NAMALWA (cell line): ENCODE measurements at regions not wholly inside any gene's neighbourhood (a gene's known extent, or its start where the extent isn't known, plus 50 kb on each side); places are given as distances from the start of the nearest gene placed in this dataset.

Experiments
- DNase-seq: peaks from one replicate; pipeline ENCODE4 v3.0.0-alpha.2; 2015; ENCODE audit warnings: low spot score

DNA sequence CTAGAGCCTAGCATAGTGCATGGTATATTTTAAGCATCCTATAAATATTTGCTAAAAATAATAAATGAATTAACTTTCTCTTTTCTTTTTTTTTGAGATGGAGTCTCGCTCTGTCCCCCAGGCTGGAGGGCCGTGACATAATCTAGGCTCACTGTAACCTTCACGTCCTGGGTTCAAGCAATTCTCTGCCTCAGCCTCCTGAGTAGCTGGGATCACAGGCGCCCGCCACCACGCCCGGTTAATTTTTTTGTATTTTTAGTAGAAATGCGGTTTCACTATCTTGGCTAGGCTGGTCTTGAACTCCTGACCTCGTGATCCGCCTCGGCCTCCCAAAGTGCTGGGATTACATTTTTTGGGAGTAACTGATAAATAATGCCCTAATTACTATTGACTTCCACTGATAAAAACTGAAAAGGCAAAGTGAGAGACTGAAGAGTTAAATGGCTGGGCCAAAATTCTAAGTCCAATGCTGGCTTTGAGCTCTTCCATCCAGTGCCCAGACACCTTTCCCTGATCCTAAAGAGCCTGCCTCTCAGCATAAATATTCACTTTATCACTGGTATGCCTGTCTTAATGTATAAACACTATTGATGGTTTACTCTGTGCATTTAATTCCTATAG is 213.0 kb upstream of the KRR1 start:
- DNase-seq: no peak

DNA sequence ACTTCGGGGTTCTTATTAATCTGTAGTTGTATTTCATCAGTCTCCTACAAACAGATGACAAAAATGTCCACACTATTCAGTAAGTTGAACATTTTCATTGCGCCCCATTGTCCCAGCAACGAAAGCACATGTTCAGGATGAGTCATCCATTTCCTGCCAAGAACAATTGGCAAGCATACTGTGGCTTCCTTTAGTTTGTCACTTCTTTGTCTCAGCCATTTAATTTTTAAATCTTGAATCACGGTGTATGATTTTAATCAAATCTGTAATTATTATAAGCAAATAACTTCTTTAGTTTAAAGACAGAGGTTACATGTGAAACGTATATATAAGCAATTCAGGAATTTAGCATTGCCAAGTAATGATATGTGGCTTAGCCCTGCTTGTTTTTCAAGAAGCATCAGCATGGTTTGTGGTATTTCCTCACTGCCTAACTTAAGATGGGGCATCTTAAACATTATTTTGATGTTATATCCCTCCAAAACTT is 211.3 kb upstream of the KRR1 start:
- peak; percentile 11 for DNase-seq

DNA sequence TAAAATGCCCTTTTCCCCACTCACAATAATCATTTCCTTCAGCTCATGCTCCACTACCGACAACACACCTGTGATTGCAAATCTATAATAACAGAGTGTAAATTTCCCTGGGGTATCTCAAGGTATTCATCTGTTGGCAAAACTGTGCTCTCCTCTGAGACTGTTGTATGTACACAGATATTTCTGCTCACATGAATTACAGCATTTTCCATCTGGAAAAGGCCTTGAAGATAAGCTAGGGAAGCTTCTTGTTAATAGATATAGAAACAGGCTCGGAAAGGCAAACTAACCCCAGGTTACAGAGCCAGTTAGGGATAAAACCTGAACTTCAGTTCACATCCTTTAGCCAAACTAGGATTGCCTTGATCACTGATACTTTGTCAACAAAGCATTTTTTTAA is 210.4 kb upstream of the KRR1 start:
- DNase-seq: no peak

DNA sequence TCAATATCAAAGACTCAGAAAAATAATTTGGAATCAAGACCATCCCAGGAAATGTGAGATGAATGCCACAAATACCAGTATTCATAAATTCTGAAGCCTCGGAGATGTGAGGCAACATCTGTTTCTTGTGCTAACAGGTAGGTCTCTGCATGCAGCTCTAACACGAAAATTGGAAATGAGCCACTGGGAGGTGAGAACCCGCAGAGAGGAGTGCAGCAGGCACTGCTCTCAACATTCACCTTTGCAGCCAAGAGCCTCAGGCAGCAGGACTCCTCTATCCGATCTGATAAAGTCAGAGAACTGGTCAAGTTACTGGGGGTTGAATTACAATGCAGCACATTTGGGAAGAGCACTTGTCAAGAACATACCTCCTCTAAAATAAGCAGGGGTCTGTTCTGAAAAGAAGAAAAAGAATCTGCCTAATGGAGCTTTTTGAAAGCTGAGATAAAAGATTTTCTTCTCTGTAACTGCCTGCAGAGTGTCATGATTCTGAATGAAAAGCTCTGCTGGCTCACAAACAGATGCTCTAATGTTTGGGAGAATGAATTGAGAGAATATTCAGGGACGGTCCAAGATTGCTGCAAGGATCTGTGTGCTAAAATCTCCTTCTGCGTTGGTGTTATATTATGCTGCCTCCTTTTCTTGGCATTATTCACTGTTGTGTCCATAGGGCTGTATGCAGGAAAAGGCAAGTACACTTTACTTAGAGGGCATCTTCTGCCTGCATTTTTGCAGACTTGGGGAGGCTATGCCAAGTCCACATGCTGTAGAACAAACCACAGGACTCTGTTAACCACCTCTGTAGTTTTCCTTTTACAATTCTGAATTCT is 209.6 kb upstream of the KRR1 start:
- no peak for DNase-seq

DNA sequence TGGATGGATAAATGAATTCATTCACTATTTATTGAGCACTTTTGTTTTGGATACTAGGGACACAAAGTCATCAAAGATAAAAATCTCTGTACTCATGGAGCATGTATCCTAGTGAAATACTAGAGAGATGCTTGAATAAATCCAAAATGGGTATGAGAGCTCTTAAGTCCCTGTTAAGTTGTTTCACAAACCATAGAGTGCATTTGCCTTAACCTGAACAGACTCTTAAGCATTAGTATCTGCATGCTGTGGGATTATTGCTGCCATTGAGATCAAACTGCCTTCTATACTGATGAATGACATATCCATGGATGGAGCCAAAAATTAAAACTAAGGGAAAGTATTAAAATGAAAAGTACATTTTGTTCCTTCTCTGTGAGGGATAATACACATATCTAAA is 206.5 kb upstream of the KRR1 start:
- no peak for DNase-seq

DNA sequence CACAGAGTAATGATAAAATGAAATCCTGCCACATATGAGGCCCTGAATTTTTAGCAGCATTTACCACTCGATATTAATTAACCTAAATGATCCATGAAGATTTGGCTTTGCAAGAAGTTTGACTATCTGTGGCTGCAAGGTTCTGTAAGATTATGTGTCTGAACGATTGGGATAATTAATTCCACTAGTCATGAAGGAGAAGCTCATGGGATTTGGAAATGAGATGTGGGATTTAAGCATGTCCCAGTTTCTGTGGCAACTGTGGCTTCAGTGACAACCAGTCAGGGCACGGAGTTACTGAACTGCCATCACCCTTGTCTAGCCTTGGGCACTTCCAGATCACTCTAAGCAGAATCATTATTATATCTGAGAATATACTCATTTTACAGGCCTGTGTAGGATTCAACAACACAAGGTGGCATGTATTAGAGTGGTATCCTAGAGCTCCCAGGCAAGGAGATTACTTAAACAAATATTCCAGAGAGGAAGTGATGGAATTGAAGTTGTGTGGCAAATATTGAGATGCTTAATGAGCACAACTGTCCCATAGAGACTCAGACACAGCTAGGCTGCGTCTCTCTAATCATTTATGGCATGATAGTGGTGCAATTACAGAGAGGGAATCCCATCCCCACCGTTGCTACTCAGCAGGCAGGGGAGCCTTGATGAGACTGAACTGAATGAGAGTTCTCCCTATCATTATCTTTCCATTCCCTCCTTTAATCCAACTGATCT is 205.0 kb upstream of the KRR1 start:
- no peak for DNase-seq

DNA sequence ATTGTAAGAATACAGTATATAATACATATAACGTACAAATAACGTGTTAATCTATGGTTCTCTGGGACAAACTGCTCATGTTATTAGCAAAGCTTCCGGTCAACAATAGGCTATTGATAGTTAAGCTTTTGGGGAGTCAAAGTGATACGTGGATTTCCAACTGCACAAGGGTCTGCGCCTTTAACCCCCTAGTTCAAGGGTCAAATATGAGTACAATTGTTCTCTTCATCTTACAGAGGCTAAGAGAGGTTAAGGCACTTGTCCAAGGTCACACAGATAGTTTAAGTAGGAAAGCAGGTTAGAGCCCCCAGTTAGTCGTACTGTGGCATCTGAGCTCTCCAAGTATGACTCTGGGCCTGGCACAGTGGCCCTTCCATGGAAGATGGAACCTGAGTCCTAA is 204.3 kb upstream of the KRR1 start:
- no peak for DNase-seq

DNA sequence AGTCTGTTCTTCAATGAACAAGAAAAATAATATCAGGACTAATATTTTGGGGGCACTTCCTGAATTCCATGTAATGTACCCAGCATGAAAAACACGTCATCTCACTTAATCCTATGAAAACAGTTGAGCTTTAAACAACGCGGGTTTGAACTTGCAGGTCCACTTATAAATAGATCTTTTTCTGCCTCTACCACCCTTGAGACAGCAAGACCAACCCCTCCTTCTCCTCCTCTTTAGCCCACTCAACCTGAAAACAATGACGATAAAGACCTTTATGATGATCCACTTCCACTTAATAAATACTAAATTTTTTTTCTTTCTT is 203.9 kb upstream of the KRR1 start:
- no peak for DNase-seq

DNA sequence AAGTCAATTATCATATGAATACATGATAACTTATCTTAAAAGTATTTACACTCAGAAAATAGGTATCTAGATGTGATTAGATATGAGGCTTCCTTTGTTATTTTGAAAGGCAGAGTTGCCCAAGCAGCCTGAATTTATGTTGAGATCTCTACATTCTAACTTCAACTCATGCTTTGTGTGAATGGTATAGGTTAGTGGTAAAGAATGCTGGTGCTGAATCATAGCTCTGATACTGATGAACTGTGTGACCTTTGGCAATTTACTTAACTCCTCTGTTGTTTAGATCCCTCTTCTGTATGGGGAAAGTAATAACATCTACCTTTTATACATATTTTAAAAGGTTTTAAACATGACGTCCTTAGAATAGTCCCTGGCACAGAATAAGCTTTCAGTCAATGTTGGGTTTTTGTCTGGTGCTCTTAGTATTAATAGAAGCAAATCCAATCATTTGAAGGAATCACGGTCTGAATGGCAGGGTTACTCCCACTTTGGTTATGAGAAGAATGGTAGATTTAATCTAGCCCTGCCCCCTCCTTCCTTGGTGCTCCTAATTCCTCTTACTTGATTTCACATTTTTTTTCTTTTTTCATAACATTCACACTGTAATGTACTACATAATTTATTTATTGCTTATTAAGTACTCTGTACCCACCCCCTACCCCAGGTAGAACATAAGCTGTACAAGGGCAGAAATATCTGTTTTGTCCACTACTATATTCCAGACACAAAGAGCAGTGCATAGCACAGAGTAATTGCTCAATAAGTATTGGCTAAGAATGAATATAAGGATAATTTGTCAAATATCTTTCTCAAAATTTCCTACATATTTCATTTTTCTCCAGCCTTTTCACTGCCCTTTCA is 203.3 kb upstream of the KRR1 start:
- no peak for DNase-seq

DNA sequence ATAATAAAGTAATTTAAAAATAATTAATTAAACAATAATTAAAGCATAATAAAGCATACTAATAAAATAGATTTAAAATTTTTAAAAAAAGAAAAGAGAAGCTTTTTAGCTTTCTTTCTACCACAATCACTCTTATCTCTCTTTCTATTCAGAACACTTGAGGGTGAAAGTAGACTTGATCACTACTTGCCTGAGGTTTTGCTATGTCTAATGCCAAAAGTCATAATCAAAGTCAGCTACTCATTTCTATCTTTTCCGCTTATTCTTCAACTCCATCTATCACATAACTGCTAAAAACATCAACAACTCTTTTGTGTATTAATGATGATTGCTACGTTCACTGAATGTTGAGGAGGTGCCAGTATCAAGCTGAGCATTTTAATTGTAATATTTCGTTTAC is 202.0 kb upstream of the KRR1 start:
- DNase-seq: no peak

DNA sequence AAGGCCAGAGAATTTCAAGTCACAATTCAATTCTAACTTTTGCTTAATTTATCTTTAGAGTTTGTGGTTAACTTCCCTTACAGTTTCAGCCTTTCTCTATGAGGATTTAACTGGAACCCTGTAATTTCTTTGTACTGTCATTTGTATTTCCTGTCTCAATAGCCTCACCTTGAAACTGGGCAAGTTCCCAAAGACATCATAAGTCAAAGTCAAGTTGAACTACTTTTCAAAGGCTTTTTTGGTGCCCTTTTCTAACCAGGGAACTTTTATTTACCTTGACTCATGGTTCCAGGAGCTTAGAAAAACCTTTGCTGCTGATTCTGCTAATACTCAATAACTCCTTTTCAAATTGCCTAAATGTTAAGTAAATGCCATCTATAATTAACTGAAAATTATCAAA is 200.8 kb upstream of the KRR1 start:
- no peak for DNase-seq

DNA sequence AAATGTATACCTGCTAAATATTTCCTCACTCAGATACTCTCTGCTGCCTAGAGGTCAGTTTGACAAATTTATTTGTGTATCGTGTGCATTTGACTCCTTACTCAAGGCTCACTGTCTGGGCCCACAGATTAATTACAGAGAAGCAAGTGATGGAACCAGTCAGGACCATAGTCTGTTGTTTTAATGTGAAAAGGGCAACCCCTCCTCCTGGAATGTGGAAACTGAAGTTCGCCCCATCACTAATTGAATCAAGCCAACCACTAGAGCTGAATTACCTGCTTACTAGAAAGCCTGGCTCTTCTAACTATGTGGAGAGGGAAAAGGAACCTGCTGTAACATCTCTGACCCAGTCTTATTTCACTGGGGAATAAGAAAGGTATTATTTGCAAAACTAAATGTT is 199.9 kb upstream of the KRR1 start:
- DNase-seq: no peak

DNA sequence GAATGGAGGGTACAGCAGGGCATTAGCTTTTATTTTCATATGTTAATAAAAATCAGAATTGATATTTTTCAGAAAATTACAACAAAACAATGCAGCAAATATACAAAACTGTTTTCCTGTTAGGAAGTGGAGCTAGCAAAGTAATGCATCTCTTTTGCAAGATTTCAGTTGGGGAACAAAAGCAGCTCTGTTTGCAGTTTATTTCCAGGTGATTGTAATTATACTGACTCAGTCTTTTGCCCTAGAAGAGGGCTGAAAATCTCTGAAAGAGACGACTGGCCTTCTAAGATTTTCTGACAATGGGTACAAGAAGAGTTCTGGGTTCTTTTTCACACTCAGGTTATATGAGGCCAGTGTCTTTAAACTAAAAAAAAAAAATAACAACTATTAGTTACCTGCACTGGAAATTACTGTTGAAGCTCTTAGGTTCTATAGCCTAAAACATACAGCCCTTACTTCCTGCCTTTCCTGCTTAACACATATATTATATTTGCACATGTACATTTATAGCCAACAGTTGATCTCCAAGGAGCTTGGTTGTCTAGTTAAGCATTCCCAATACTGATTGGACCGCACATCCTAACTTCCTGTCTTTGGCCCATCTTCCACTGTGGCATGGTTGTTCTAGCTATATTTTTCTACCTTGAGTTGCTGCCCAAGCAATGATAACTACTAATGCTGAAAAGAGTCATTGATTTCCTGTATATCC is 199.1 kb upstream of the KRR1 start:
- no peak for DNase-seq

DNA sequence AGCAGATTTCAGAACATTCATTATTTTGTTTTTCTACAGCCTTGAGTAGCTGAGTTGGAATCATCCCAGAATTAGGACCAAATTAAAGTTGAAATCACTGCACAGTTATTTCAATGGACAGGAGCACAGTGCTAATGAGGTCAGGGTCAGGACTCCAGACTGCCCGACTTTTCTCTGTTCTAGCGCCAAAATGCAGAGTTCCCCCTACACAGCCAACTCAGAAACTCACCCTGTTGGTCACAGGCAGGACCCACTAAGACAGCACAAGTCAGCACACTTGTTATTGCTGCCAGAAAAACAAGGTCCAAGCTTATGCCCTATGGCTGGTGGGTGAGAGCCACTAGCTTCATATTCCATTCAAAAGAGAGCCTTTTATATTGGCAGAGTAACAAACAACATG is 198.1 kb upstream of the KRR1 start:
- no peak for DNase-seq

DNA sequence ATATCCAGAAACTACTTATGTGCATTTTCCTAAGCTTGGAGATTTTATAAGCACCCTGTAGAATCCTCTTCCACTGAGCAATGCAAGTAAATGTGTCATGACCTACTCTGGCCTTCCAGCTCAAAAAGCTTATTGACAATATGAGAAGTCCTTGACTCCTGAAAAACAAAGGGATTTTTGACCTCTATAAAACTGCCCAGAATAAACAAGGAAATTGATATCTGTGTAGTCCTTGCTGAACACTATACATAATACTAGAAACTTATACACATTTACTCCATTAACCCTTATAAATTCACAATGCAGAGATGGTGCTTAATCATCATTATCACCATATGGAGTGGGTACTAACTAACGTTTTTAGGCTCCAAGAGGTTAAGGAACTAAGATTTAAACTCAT is 197.4 kb upstream of the KRR1 start:
- DNase-seq: no peak

DNA sequence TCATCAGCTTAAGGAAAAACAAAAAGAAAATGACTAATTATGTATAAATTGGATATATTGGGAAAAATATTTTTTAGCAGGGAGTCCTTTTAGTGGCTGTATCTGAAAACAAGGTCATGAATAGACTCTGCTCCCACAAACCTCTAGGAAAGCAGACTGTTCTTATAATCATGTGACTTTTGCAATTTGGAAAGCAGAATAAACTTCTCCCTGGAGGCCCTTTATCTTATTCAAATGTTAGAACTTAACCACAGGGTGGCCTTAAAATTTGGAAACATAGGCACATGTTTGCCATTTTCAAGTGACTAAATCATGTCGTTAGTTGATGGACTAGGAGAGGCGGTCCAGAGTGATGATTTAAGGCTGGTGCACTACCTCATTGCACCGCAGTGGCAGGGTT is 196.6 kb upstream of the KRR1 start:
- DNase-seq: no peak

DNA sequence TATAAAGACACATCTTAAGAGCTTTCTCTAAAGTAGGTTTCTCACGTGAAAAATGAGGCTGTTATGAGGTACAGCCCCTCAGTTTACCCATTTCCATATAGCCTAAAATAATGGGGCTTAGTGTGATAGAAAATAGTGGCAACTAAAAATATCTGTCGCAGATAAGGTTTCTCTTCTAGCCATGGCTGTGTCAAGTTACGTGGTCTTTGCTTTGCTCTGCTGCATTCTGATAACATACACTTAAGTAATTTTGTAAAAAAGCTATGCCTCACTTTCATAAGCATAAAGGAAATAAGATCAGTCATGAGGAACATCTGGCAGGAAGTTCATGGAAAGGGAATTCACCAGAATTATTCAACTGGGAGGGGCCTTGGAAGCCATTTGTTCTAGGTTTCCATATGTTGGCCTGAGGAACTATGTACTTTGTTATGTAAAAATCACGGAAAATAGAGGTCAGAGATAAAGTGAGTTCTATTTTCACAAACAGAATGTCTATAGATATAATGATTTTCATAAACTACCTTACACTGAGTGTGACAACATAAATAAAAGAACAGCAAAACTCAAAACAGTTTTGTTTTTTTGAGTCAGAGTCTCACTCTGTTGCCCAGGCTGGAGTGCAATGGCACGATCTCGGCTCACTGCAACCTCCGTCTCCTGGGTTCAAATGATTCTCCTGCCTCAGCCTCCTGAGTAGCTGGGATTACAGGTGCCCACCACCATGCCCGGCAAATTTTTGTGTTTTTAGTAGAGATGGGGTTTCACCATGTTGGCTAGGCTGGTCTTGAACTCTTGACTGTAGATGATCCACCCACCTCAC is 195.6 kb upstream of the KRR1 start:
- DNase-seq: peak; percentile 5

DNA sequence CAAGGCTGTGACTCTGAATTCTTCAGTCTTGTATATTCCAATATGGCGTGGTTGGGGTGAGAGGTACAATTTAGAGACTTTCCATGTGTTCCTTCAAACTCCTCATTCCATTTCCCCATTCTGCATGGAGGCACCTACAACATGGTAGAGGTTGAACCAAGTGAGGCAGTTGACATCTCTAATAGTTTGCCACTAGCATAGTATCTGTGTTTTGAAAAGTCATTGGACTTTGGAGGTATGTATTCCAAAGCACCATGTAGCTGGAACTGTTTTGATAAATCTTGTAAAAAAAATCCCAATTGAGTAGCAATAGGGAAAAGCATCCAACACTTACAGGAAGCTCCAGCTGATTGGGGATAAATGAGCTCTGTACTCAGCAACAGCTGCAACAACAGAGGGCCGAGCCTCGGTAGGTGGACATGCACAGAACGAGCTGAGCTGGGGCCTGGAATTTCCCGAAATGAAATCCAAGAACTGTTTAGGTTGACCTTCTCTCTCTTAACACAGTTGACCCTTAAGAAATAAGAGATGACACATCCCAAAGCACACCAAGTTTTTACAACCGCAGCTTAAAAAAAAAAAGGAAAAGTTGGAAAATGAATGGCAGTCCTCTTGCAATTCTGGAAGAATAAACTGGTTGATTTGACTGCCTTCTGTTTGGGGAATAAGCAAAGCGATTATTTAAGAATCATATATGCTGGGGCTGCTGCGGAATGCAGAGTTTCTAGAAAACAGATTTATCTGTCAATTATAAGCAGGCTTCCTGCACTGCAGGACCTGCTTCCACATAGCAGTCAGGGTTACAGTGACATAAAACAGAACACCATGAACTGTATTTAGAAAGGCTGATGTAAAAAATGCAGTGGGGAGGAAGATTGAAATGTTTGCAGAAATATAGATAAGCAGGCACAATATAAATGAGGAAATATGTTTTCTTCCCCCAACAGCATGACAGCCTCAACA is 194.6 kb upstream of the KRR1 start:
- no peak for DNase-seq

DNA sequence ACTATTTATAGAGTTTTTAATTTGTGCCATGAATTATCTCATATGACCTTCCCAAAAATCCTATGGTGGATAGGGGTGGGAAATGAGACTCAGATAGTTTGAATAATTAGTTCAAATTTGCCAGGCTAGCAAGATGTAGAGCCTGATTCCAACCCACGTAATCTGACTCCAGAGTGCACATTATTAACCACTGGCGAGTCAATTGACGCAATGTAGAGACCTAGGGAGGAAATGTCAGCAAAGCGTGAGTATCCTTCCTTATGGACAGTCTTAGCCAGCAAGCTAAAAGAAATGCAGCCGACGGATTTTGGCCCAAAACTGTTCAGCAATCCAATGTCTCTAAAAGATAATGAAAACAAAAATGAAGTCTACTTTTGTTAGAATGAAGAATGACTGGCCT is 193.3 kb upstream of the KRR1 start:
- DNase-seq: no peak

DNA sequence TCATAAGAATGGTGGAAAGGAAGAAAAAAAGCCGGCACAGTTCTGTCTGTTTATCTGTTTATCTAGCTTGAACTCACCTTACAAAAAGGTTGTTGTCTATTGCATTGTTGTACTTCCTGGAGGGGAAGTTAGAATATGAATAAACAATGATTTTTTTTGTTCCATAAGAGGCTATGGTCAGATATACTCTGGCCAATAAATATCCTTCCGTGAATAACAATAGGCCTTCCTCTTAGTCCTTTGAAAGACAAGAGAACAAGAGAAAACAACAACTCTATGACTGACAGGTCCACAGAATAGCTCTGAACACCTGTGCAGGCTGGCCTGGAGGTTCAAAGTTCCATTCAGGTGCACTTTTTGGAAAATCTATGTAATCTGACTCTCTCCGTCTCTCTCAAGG is 192.8 kb upstream of the KRR1 start:
- DNase-seq: no peak
